HCT116 (cell line): ENCODE measurements at regions not wholly inside any gene's neighbourhood (a gene's known extent, or its start where the extent isn't known, plus 50 kb on each side); places are given as distances from the start of the nearest gene placed in this dataset.

Experiments
- ATAC-seq: fragments of 200-7000 bp; cut with Tn5 transposase; 2 replicates; pipeline ENCODE4 v1.9.1; 2020; ENCODE audit warnings: mild to moderate bottlenecking, moderate library complexity
- BruUV-seq: library from RNA; stranded (reverse); fragments of 400-500 nt; replicated peaks from 2 replicates; lab custom pipeline; 2021; lab: Mats Ljungman, UMichigan
- CTCF ChIA-PET: fragments of 300-600 bp; sonication (Branson Sonifier 250); formaldehyde crosslinking; loops from one replicate; lab custom pipeline; 2021; ENCODE audit warnings: antibody characterized with exemption; lab: Charles Lee
- POLR2A ChIA-PET: fragments of 300-600, 350-600 bp; sonication (Branson Sonifier 250); formaldehyde crosslinking; loops from one replicate; lab custom pipeline; 2021; ENCODE audit warnings: antibody characterized with exemption; lab: Charles Lee
- RAD21 ChIA-PET, 2 experiments: fragments of 300-600 bp; sonication (Branson Sonifier 250); formaldehyde crosslinking; loops; one replicate each; lab custom pipeline; 2023; ENCODE audit warnings: low total read pairs in 2 of 2; ENCODE audit not compliant: uncharacterized antibody in 2 of 2, unreplicated experiment in 2 of 2, low non-redundant PET in 1 of 2; lab: Charles Lee
- DNase-seq: peaks from one replicate; pipeline ENCODE4 v3.0.0-alpha.2; 2010; ENCODE audit warnings: low read depth, low spot score
- H2AFZ ChIP-seq: fragments of 200-600 bp; shearing (Covaris generic), sonication (generic); 2 replicates; pipeline ENCODE4 v1.6.1; 2017; ENCODE audit warnings: low read depth, mixed run types, mixed read lengths, antibody characterized with exemption, low read length; ENCODE audit not compliant: poor library complexity, severe bottlenecking
- H3K27ac ChIP-seq: 2 replicates; pipeline ENCODE4 v1.5.1; 2012; ENCODE audit warnings: low read depth, low read length
- H3K27me3 ChIP-seq: fragments of 200-600 bp; sonication (generic); 2 replicates; pipeline ENCODE4 v1.6.1; 2016; ENCODE audit warnings: mixed run types, low read length, mixed read lengths; ENCODE audit not compliant: insufficient read depth
- H3K36me3 ChIP-seq, 2 experiments: fragments of 200-500 bp in 1 of 2; fragments of 200-600 bp in 1 of 2; sonication (Bioruptor generic) in 1 of 2; sonication (generic) in 1 of 2; 2 replicates each; pipeline versions ENCODE4 v1.5.1 to v1.6.1; 2014 to 2016; ENCODE audit warnings: low read length in 2 of 2, inconsistent platforms in 1 of 2, mixed read lengths in 1 of 2, mixed run types in 1 of 2; ENCODE audit not compliant: insufficient read depth in 2 of 2, control insufficient read depth in 1 of 2
- H3K4me1 ChIP-seq, 2 experiments: fragments of 200-600 bp in 1 of 2; sonication (generic) in 1 of 2; 2 replicates each; pipeline versions ENCODE4 v1.5.1 to v1.6.1; 2012 to 2017; ENCODE audit warnings: low read length in 2 of 2, inconsistent platforms in 1 of 2, mild to moderate bottlenecking in 1 of 2, mixed read lengths in 1 of 2, mixed run types in 1 of 2, moderate library complexity in 1 of 2; ENCODE audit not compliant: insufficient read depth in 2 of 2, control insufficient read depth in 1 of 2
- H3K4me2 ChIP-seq: fragments of 200-600 bp; sonication (generic); 2 replicates; pipeline ENCODE4 v1.6.1; 2017; ENCODE audit warnings: mixed run types, low read length, mixed read lengths
- H3K4me3 ChIP-seq, 2 experiments: fragments of 200-600 bp in 1 of 2; sonication (generic) in 1 of 2; replicated peaks in 1 of 2; 2 replicates each; pipeline ENCODE4 v1.5.1; 2011 to 2016; ENCODE audit warnings: low read length in 2 of 2, control low read depth in 1 of 2, low read depth in 1 of 2, mild to moderate bottlenecking in 1 of 2, mixed read lengths in 1 of 2, mixed run types in 1 of 2
- H3K79me2 ChIP-seq: fragments of 200-600 bp; sonication (generic); 2 replicates; pipeline ENCODE4 v1.6.1; 2017; ENCODE audit warnings: mild to moderate bottlenecking, mixed run types, low read length, moderate library complexity, mixed read lengths; ENCODE audit not compliant: insufficient read depth
- H3K9ac ChIP-seq: fragments of 200-600 bp; sonication (generic); 2 replicates; pipeline ENCODE4 v1.6.1; 2016; ENCODE audit warnings: low read length, mixed read lengths
- H3K9me2 ChIP-seq: fragments of 200-600 bp; sonication (generic), shearing (Covaris generic); 2 replicates; pipeline ENCODE4 v1.6.1; 2017; ENCODE audit warnings: mixed run types, mild to moderate bottlenecking, moderate library complexity; ENCODE audit not compliant: insufficient read depth
- H3K9me3 ChIP-seq, 2 experiments: fragments of 200-500 bp in 1 of 2; fragments of 200-600 bp in 1 of 2; sonication (Bioruptor generic) in 1 of 2; sonication (generic) in 1 of 2; 2 replicates each; pipeline ENCODE4 v1.6.1; 2014 to 2017; ENCODE audit warnings: low read length in 2 of 2, mixed read lengths in 2 of 2, inconsistent platforms in 1 of 2, low read depth in 1 of 2, mild to moderate bottlenecking in 1 of 2, mixed run types in 1 of 2, moderate library complexity in 1 of 2; ENCODE audit not compliant: control insufficient read depth in 1 of 2, insufficient read depth in 1 of 2
- H4K20me1 ChIP-seq: fragments of 200-600 bp; sonication (generic), shearing (Covaris generic); 2 replicates; pipeline ENCODE4 v1.6.1; 2017; ENCODE audit warnings: mixed run types, mild to moderate bottlenecking, moderate library complexity; ENCODE audit not compliant: insufficient read depth
- CBX3 ChIP-seq: IDR thresholded peaks from 2 replicates; pipeline ENCODE4 v1.6.1; 2012; ENCODE audit warnings: low read depth
- ELF1 ChIP-seq: IDR thresholded peaks from 2 replicates; pipeline ENCODE4 v1.6.1; 2012; ENCODE audit warnings: low read depth, borderline replicate concordance
- EZH2 ChIP-seq: fragments of 200-600 bp; sonication (generic); IDR thresholded peaks from 2 replicates; pipeline ENCODE4 v1.6.1; 2017; ENCODE audit warnings: antibody characterized with exemption, mixed run types
- EZH2phosphoT487 ChIP-seq: fragments of 200-600 bp; IDR thresholded peaks from 2 replicates; pipeline ENCODE4 v1.6.1; 2018; ENCODE audit warnings: antibody characterized with exemption, borderline replicate concordance
- FOSL1 ChIP-seq: IDR thresholded peaks from 2 replicates; pipeline ENCODE4 v1.6.1; 2012; ENCODE audit warnings: low read depth
- POLR2A ChIP-seq: IDR thresholded peaks from 2 replicates; pipeline ENCODE4 v1.7.0; 2011; ENCODE audit warnings: borderline replicate concordance; ENCODE audit not compliant: insufficient read depth, insufficient read length; ENCODE audit errors: extremely low read depth
- RAD21 ChIP-seq: IDR thresholded peaks from 2 replicates; pipeline ENCODE4 v1.6.1; 2012; ENCODE audit warnings: low read depth, mild to moderate bottlenecking
- TCF7L2 ChIP-seq: IDR thresholded peaks from 2 replicates; pipeline ENCODE4 v1.7.0; 2011; ENCODE audit warnings: borderline replicate concordance, inconsistent platforms; ENCODE audit not compliant: insufficient read depth, insufficient read length; ENCODE audit errors: extremely low read depth
- ZFX ChIP-seq: fragments of 450-650 bp; IDR thresholded peaks from 2 replicates; pipeline ENCODE4 v1.6.1; 2017
- ZNF274 ChIP-seq: fragments of 200-500 bp; sonication (Bioruptor generic); IDR thresholded peaks from 2 replicates; pipeline ENCODE4 v1.6.1; 2014; ENCODE audit warnings: mild to moderate bottlenecking, low read depth, low read length, inconsistent platforms
- intact Hi-C: fragments of 100-400 bp; cut with micrococcal nuclease; formaldehyde crosslinking; loops from 2 replicates; pipeline ENCODE4 v1.10.0; 2022
- TF ChIP-seq, protein P1 (sequence below), 3 experiments: fragments of 200-600 bp in 1 of 3; sonication (generic) in 1 of 3; IDR thresholded peaks in 2 of 3; conservative IDR thresholded peaks in 1 of 3; 2 replicates each; pipeline ENCODE4 v1.5.1; 2012 to 2017; ENCODE audit warnings: low read depth in 2 of 3, low read length in 2 of 3, antibody characterized with exemption in 1 of 3, borderline replicate concordance in 1 of 3, control low read depth in 1 of 3, mild to moderate bottlenecking in 1 of 3, mixed read lengths in 1 of 3, mixed run types in 1 of 3, moderate library complexity in 1 of 3; ENCODE audit not compliant: insufficient read depth in 1 of 3
- TF ChIP-seq, protein P2 (sequence below): IDR thresholded peaks from 2 replicates; pipeline ENCODE4 v1.6.1; 2012

DNA sequence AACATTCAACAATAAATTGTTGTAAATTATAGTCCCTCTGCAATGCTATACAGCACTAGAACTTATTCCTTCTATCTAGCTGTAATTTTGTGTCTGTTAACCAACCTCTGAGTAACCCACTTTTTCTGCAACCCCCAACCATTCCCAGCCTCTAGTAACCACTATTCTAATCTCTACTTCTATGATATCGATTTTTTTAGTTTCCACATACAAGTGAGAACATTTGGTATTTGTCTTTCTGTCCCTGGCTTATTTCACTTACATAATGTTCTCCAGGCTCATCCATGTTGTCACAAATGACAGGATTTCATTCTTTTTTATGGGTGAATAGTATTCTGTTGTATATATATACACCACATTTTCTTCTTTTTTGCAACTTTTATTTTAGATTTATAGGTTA, 147.6 kb downstream of the MAIP1 start:
- no peak overlapping the region for H3K4me3 ChIP-seq
- POLR2A ChIA-PET = no interaction called here

More for the DNA sequence above, 147.6 kb downstream of the MAIP1 start:
- no peaks in the 10 kb centered on the region for H3K27me3 ChIP-seq
- DNase-seq (no peak), ATAC-seq (no peak)
- no peak overlapping the region for H2AFZ ChIP-seq
- intact Hi-C loops = no loop called here
- CTCF ChIA-PET = no interaction called here
- RAD21 ChIA-PET = no interaction called here
- no peak overlapping the region for H3K27ac ChIP-seq
- no peaks in the 10 kb centered on the region for H4K20me1 ChIP-seq
- no peak overlapping the region for H3K9ac ChIP-seq
- no peaks in the 10 kb centered on the region for H3K9me3 ChIP-seq
- BruUV-seq = no TSS peak
- no peak overlapping the region for H3K4me2 ChIP-seq
- TF ChIP-seq FOSL1 (no peak), ZNF274 (no peak), RAD21 (no peak), ZFX (no peak), ELF1 (no peak), CBX3 (no peak), POLR2A (no peak), EZH2 (no peak), EZH2phosphoT487 (no peak), TCF7L2 (no peak)
- TF ChIP-seq, protein P1, sequence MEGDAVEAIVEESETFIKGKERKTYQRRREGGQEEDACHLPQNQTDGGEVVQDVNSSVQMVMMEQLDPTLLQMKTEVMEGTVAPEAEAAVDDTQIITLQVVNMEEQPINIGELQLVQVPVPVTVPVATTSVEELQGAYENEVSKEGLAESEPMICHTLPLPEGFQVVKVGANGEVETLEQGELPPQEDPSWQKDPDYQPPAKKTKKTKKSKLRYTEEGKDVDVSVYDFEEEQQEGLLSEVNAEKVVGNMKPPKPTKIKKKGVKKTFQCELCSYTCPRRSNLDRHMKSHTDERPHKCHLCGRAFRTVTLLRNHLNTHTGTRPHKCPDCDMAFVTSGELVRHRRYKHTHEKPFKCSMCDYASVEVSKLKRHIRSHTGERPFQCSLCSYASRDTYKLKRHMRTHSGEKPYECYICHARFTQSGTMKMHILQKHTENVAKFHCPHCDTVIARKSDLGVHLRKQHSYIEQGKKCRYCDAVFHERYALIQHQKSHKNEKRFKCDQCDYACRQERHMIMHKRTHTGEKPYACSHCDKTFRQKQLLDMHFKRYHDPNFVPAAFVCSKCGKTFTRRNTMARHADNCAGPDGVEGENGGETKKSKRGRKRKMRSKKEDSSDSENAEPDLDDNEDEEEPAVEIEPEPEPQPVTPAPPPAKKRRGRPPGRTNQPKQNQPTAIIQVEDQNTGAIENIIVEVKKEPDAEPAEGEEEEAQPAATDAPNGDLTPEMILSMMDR (IDR thresholded peaks at IDR 0.05 in 2 of 3, conservative IDR thresholded peaks at IDR 0.05 in 1 of 3; ENCODE audit: borderline replicate concordance in 1 of 3, insufficient read depth in 1 of 3, low read depth in 2 of 3, low read length in 2 of 3) = no peak
- TF ChIP-seq, protein P2, sequence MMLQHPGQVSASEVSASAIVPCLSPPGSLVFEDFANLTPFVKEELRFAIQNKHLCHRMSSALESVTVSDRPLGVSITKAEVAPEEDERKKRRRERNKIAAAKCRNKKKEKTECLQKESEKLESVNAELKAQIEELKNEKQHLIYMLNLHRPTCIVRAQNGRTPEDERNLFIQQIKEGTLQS = no peak
- H3K36me3 ChIP-seq = no peaks in the 10 kb centered on the region
- no peaks in the 10 kb centered on the region for H3K9me2 ChIP-seq
- no peaks in the 10 kb centered on the region for H3K4me1 ChIP-seq
- no peaks in the 10 kb centered on the region for H3K79me2 ChIP-seq
